ENCODE measurements at regions not wholly inside any gene's neighbourhood (a gene's known extent, or its start where the extent isn't known, plus 50 kb on each side); places are given as distances from the start of the nearest gene placed in this dataset.

GRCh38 chr14:38718519-38718918 is 384.5 kb downstream of the SEC23A start (continued):
- TF ChIP-seq REST (IDR thresholded peaks at IDR 0.05; ENCODE audit: borderline replicate concordance) (no peak), REST (CRISPR knock-in tag; IDR thresholded peaks at IDR 0.05; ENCODE audit: low read depth) (no peak)

GRCh38 chr14:38716926-38717325 is 386.1 kb downstream of the SEC23A start:
- Histone ChIP-seq H3K4me3 (no peak overlapping the region), H3K9me3 (replicated peaks; ENCODE audit: control insufficient read depth, insufficient read depth, low read depth, low read length) (no peaks in the 10 kb centered on the region), H3K27ac (ENCODE audit: extremely low read depth, low read depth, low read length) (no peak overlapping the region), H4K20me1 (replicated peaks; ENCODE audit: control insufficient read depth, insufficient read depth, low read length) (no peaks in the 10 kb centered on the region), H2AFZ (ENCODE audit: low read depth, low read length) (no peak overlapping the region), H3K9me1 (ENCODE audit: control insufficient read depth, insufficient read depth, low read length) (no peaks in the 10 kb centered on the region), H3K9ac (ENCODE audit: insufficient read depth in 1 of 2, low read depth in 2 of 2, low read length in 2 of 2) (no peak overlapping the region), H3K79me2 (ENCODE audit: control insufficient read depth, insufficient read depth, low read length) (no peaks in the 10 kb centered on the region), H3K27me3 (ENCODE audit: control insufficient read depth in 2 of 2, insufficient read depth in 2 of 2, low read length in 2 of 2) (no peaks in the 10 kb centered on the region), H3K4me2 (ENCODE audit: insufficient read depth, low read length) (no peak overlapping the region), H3K36me3 (ENCODE audit: control insufficient read depth, insufficient read depth, low read length) (no peaks in the 10 kb centered on the region), H3K4me1 (replicated peaks in 1 of 2; ENCODE audit: control insufficient read depth in 2 of 2, insufficient read depth in 2 of 2, low read length in 2 of 2) (no peaks in the 10 kb centered on the region)
- no peak for ATAC-seq
- WGBS (ENCODE audit: insufficient coverage, low coverage, missing lambda C conversion rate): 0% methylated on average over 3 of the region's 3 CpGs
- FAIRE-seq: no peak
- intact Hi-C loops (cut with micrococcal nuclease): no loop called here
- in situ Hi-C loops (cut with MboI): loop anchor here (25.0 kb wide), 1 partner anchor 295 kb away; no protein-coding TSS in a partner anchor
- ChIA-PET CTCF (ENCODE audit: low intra/inter-chr PET ratio) (no interaction called here), POLR2A (no interaction called here)
- no peak for DNase-seq (ENCODE audit: extremely low read depth in 1 of 4, low spot score in 3 of 4)
- no TSS peak for BruUV-seq (replicated peaks)
- no peak for TF ChIP-seq ZNF644 (tag; IDR thresholded peaks at IDR 0.05; ENCODE audit: low read depth)
- TF ChIP-seq ZNF318 (IDR thresholded peaks at IDR 0.05; ENCODE audit: borderline replicate concordance in 1 of 2, low read depth in 1 of 2): no peak
